ENCODE measurements at regions not wholly inside any gene's neighbourhood (a gene's known extent, or its start where the extent isn't known, plus 50 kb on each side); places are given as distances from the start of the nearest gene placed in this dataset.

GRCh38 chr13:59422646-59423045 is 741.1 kb downstream of the DIAPH3 start:
- TF ChIP-seq CTCF (IDR thresholded peaks at IDR 0.05) (no peak), POLR2A (IDR thresholded peaks at IDR 0.05) (no peak)

Measured in sigmoid colon (tissue), 3 donors.